GM12878 (cell line): ENCODE measurements at regions not wholly inside any gene's neighbourhood (a gene's known extent, or its start where the extent isn't known, plus 50 kb on each side); places are given as distances from the start of the nearest gene placed in this dataset.

Source experiments
- ATAC-seq: fragments of 200-7000 bp; cut with Tn5 transposase; 3 replicates; pipeline ENCODE4 v1.9.1; 2020; ENCODE audit warnings: mild to moderate bottlenecking, moderate library complexity
- BruUV-seq: library from RNA; stranded (reverse); fragments of 400-500 nt; replicated peaks from 2 replicates; lab custom pipeline; 2021; lab: Mats Ljungman, UMichigan
- CTCF ChIA-PET: fragments of 300-600 bp; sonication (Branson Sonifier 250); formaldehyde crosslinking; extraction: SDS; loops from one replicate; lab custom pipeline; 2021; ENCODE audit warnings: inconsistent platforms; lab: Yijun Ruan, JAX
- POLR2A ChIA-PET: fragments of 350-600 bp; formaldehyde crosslinking; extraction: SDS; loops from one replicate; lab custom pipeline; 2021; ENCODE audit warnings: inconsistent platforms; lab: Charles Lee
- RAD21 ChIA-PET: fragments of 300-600 bp; sonication (Branson Sonifier 250); formaldehyde crosslinking; loops from one replicate; lab custom pipeline; 2023; ENCODE audit warnings: antibody characterized with exemption; ENCODE audit not compliant: unreplicated experiment; lab: Charles Lee
- SMC1A ChIA-PET: fragments of 300-600 bp; sonication (Branson Sonifier 250); formaldehyde crosslinking; loops from one replicate; lab custom pipeline; 2023; ENCODE audit not compliant: unreplicated experiment, uncharacterized antibody; lab: Charles Lee
- DNase-seq: peaks from one replicate; pipeline ENCODE4 v3.0.0-alpha.2; 2011; ENCODE audit warnings: low read depth, low spot score
- FAIRE-seq: peaks from 3 replicates; lab custom pipeline; 2011; peaks lifted over from hg19 to GRCh38; lab: Jason Lieb, UNC
- H2AFZ ChIP-seq: 2 replicates; pipeline ENCODE4 v1.6.0; 2011; ENCODE audit warnings: low read depth, low read length, control low read depth; ENCODE audit not compliant: control insufficient read depth
- H3K27ac ChIP-seq: 2 replicates; pipeline ENCODE4 v1.5.1; 2011; ENCODE audit warnings: control low read depth; ENCODE audit not compliant: control insufficient read depth, insufficient read depth
- H3K27me3 ChIP-seq, 2 experiments: replicated peaks in 1 of 2; 2 replicates each; pipeline versions ENCODE4 v1.6.0 to v1.6.1; 2011; ENCODE audit warnings: low read length in 1 of 2; ENCODE audit not compliant: control insufficient read depth in 2 of 2, insufficient read depth in 2 of 2
- H3K36me3 ChIP-seq, 2 experiments: 2 replicates each; pipeline ENCODE4 v1.5.1; 2011; ENCODE audit warnings: low read length in 1 of 2; ENCODE audit not compliant: control insufficient read depth in 2 of 2, insufficient read depth in 2 of 2
- H3K4me1 ChIP-seq: 2 replicates; pipeline ENCODE4 v1.6.1; 2011; ENCODE audit warnings: mild to moderate bottlenecking, low read length, moderate library complexity, mixed read lengths; ENCODE audit not compliant: control insufficient read depth, insufficient read depth
- H3K4me2 ChIP-seq: 2 replicates; pipeline ENCODE4 v1.6.0; 2011; ENCODE audit warnings: control low read depth; ENCODE audit not compliant: control insufficient read depth, insufficient read depth
- H3K4me3 ChIP-seq: fragments of 200-600 bp; sonication (generic); 2 replicates; pipeline ENCODE4 v1.5.1; 2016
- H3K79me2 ChIP-seq: 2 replicates; pipeline ENCODE4 v1.6.0; 2011; ENCODE audit warnings: low read length; ENCODE audit not compliant: control insufficient read depth, insufficient read depth
- H3K9ac ChIP-seq: 2 replicates; pipeline ENCODE4 v1.8.0; 2011; ENCODE audit warnings: low read length, control low read depth, mixed read lengths; ENCODE audit not compliant: control insufficient read depth, insufficient read depth
- H3K9me3 ChIP-seq: replicated peaks from 3 replicates; pipeline ENCODE4 v1.5.1; 2011; ENCODE audit warnings: mild to moderate bottlenecking, low read length; ENCODE audit not compliant: control insufficient read depth, insufficient read depth
- H4K20me1 ChIP-seq: 2 replicates; pipeline ENCODE4 v1.6.0; 2011; ENCODE audit not compliant: control insufficient read depth, insufficient read depth
- BCL3 ChIP-seq: IDR thresholded peaks from 2 replicates; pipeline ENCODE4 v1.6.1; 2011; ENCODE audit warnings: borderline replicate concordance, low read depth, mild to moderate bottlenecking, moderate library complexity, low read length; ENCODE audit not compliant: insufficient read depth, poor library complexity, severe bottlenecking
- CBX5 ChIP-seq: sonication (generic); IDR thresholded peaks from 2 replicates; pipeline ENCODE4 v1.6.1; 2016; ENCODE audit warnings: low read depth, moderate library complexity, mild to moderate bottlenecking, inconsistent platforms
- CUX1 ChIP-seq: IDR thresholded peaks from 2 replicates; pipeline ENCODE4 v1.6.1; 2012; ENCODE audit warnings: improper control_type of control experiment, low read depth, low read length; ENCODE audit not compliant: insufficient replicate concordance
- JUNB ChIP-seq: IDR thresholded peaks from 2 replicates; pipeline ENCODE4 v1.6.1; 2016; ENCODE audit warnings: antibody characterized with exemption, mild to moderate bottlenecking
- KAT2A ChIP-seq: conservative IDR thresholded peaks from 2 replicates; pipeline ENCODE4 v1.6.1; 2011; ENCODE audit warnings: low read depth, low read length; ENCODE audit not compliant: control insufficient read depth
- MTA2 ChIP-seq: fragments of 450-650 bp; IDR thresholded peaks from 2 replicates; pipeline ENCODE4 v1.6.1; 2016; ENCODE audit warnings: low read depth, mild to moderate bottlenecking, moderate library complexity
- NBN ChIP-seq: fragments of 450-650 bp; IDR thresholded peaks from 2 replicates; pipeline ENCODE4 v1.6.1; 2016
- NR2C1 ChIP-seq: fragments of 450-650 bp; IDR thresholded peaks from 2 replicates; pipeline ENCODE4 v1.6.1; 2017; ENCODE audit warnings: antibody characterized with exemption, mild to moderate bottlenecking, moderate library complexity
- POLR2AphosphoS5 ChIP-seq: IDR thresholded peaks from 2 replicates; pipeline ENCODE4 v1.6.1; 2011; ENCODE audit warnings: mild to moderate bottlenecking, low read length, inconsistent platforms
- POU2F2 ChIP-seq: IDR thresholded peaks from 3 replicates; pipeline ENCODE4 v1.6.1; 2011; ENCODE audit warnings: low read depth, mild to moderate bottlenecking, low read length, borderline replicate concordance
- RAD51 ChIP-seq: fragments of 450-650 bp; IDR thresholded peaks from 2 replicates; pipeline ENCODE4 v1.6.1; 2016; ENCODE audit warnings: moderate library complexity, mild to moderate bottlenecking, inconsistent platforms
- RFX5 ChIP-seq: IDR thresholded peaks from 2 replicates; pipeline ENCODE4 v1.6.1; 2011; ENCODE audit warnings: low read depth, low read length, improper control_type of control experiment
- ZNF687 ChIP-seq: fragments of 450-650 bp; IDR thresholded peaks from 2 replicates; pipeline ENCODE4 v1.6.1; 2017; ENCODE audit warnings: mild to moderate bottlenecking, moderate library complexity
- WGBS: methylation state at CpG from one replicate; pipeline ENCODE4 v1.1.6; 2016; ENCODE audit warnings: low lambda C conversion rate; ENCODE audit not compliant: insufficient replicate concordance, insufficient coverage; ENCODE audit errors: missing lambda C conversion rate; 5-methylcytosine and 5-hydroxymethylcytosine counted together
- in situ Hi-C: fragments of 300-500 bp; cut with MboI; formaldehyde crosslinking; loops from 9 replicates; pipeline ENCODE4 v1.14.3; 2018; ENCODE audit warnings: mixed read lengths
- intact Hi-C: fragments of 100-400 bp; cut with micrococcal nuclease; formaldehyde crosslinking; loops from one replicate; pipeline ENCODE4 v1.14.2; 2022; ENCODE audit not compliant: unreplicated experiment
- TF ChIP-seq, protein P1 (sequence below): IDR thresholded peaks from 2 replicates; pipeline ENCODE4 v1.6.1; 2012; ENCODE audit warnings: low read depth, low read length, improper control_type of control experiment

GRCh38 chr1:34610063-34610462 lies 144.8 kb upstream of the GJB5 start:
- H3K4me1 ChIP-seq = no peaks in the 10 kb centered on the region
- FAIRE-seq (no peak), DNase-seq (no peak), ATAC-seq (no peak)
- CTCF ChIA-PET = no interaction called here
- in situ Hi-C loops = no loop called here
- no peaks in the 10 kb centered on the region for H3K36me3 ChIP-seq
- 0% methylated on average over 2 of the region's 2 CpGs for WGBS
- POLR2A ChIA-PET = no interaction called here
- no peaks in the 10 kb centered on the region for H3K79me2 ChIP-seq
- SMC1A ChIA-PET = interaction anchor here (1.1 kb wide), 1 partner anchor 18 kb away, joined by 3 read pairs; no protein-coding TSS in a partner anchor
- no peak overlapping the region for H3K9ac ChIP-seq
- H3K9me3 ChIP-seq = no peaks in the 10 kb centered on the region
- BruUV-seq = no TSS peak
- H3K27me3 ChIP-seq = peaks cover 0 to 4% of the 10 kb centered on the region in 2 experiments; a peak in 1 of 4 replicates
- intact Hi-C loops = no loop called here
- H2AFZ ChIP-seq = no peak overlapping the region
- H3K4me2 ChIP-seq = no peak overlapping the region
- no peak overlapping the region for H3K4me3 ChIP-seq
- no peaks in the 10 kb centered on the region for H4K20me1 ChIP-seq
- RAD21 ChIA-PET = no interaction called here
- no peak overlapping the region for H3K27ac ChIP-seq
- TF ChIP-seq ZNF687 (no peak), RAD51 (no peak), BCL3 (no peak), CUX1 (no peak), POU2F2 (no peak), NBN (no peak), RFX5 (no peak), NR2C1 (no peak), POLR2AphosphoS5 (no peak), KAT2A (no peak), MTA2 (no peak), CBX5 (no peak), JUNB (no peak)
- TF ChIP-seq, protein P1, sequence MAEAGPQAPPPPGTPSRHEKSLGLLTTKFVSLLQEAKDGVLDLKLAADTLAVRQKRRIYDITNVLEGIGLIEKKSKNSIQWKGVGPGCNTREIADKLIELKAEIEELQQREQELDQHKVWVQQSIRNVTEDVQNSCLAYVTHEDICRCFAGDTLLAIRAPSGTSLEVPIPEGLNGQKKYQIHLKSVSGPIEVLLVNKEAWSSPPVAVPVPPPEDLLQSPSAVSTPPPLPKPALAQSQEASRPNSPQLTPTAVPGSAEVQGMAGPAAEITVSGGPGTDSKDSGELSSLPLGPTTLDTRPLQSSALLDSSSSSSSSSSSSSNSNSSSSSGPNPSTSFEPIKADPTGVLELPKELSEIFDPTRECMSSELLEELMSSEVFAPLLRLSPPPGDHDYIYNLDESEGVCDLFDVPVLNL = no peak
